Liver (tissue), 8 donors: ENCODE measurements at regions not wholly inside any gene's neighbourhood (a gene's known extent, or its start where the extent isn't known, plus 50 kb on each side); places are given as distances from the start of the nearest gene placed in this dataset.

ENCODE experiments used
- DNase-seq: peaks from one replicate; pipeline ENCODE4 v3.0.0-alpha.2; 2017; ENCODE audit warnings: low spot score
- H3K27ac ChIP-seq, 2 donors: one replicate each; pipeline ENCODE4 v1.7.0; 2013; ENCODE audit warnings: inconsistent platforms in 2 of 2, low read length in 2 of 2, control low read depth in 1 of 2, low read depth in 1 of 2, mild to moderate bottlenecking in 1 of 2
- H3K27me3 ChIP-seq, 4 donors: one replicate each; pipeline versions ENCODE4 v1.6.1 to v1.7.0; 2013; ENCODE audit warnings: low read length in 3 of 4, inconsistent platforms in 1 of 4, mild to moderate bottlenecking in 1 of 4, moderate library complexity in 1 of 4; ENCODE audit not compliant: control insufficient read depth in 4 of 4, insufficient read depth in 4 of 4
- H3K36me3 ChIP-seq, 4 donors: one replicate each; pipeline versions ENCODE4 v1.6.1 to v1.7.0; 2013; ENCODE audit warnings: low read length in 3 of 4, mild to moderate bottlenecking in 3 of 4, low read depth in 1 of 4, moderate library complexity in 1 of 4; ENCODE audit not compliant: control insufficient read depth in 4 of 4, insufficient read depth in 3 of 4
- H3K4me1 ChIP-seq, 4 donors: one replicate each; pipeline versions ENCODE4 v1.6.1 to v1.7.0; 2013; ENCODE audit warnings: low read length in 3 of 4, mild to moderate bottlenecking in 3 of 4, moderate library complexity in 1 of 4; ENCODE audit not compliant: control insufficient read depth in 4 of 4, insufficient read depth in 4 of 4
- H3K4me3 ChIP-seq, 3 donors: one replicate each; pipeline versions ENCODE4 v1.6.1 to v1.7.0; 2013; ENCODE audit warnings: low read length in 3 of 3, control low read depth in 1 of 3, low read depth in 1 of 3, mild to moderate bottlenecking in 1 of 3
- H3K9ac ChIP-seq, 2 donors: one replicate each; pipeline ENCODE4 v1.7.0; 2013; ENCODE audit warnings: low read length in 2 of 2, mild to moderate bottlenecking in 2 of 2, moderate library complexity in 2 of 2, control low read depth in 1 of 2, low read depth in 1 of 2
- H3K9me3 ChIP-seq, 4 donors: one replicate each; pipeline versions ENCODE4 v1.6.1 to v1.7.0; 2013; ENCODE audit warnings: low read length in 3 of 4; ENCODE audit not compliant: control insufficient read depth in 4 of 4
- EGR1 ChIP-seq, 2 donors: IDR thresholded peaks; 2 replicates each; pipeline ENCODE4 v1.6.1; 2016 to 2018; ENCODE audit warnings: antibody characterized with exemption in 2 of 2, low read depth in 2 of 2
- FOXA1 ChIP-seq: IDR thresholded peaks from 2 replicates; pipeline ENCODE4 v1.6.1; 2016; ENCODE audit warnings: antibody characterized with exemption
- FOXA2 ChIP-seq: IDR thresholded peaks from 2 replicates; pipeline ENCODE4 v1.6.1; 2016; ENCODE audit warnings: antibody characterized with exemption
- GABPA ChIP-seq, 2 donors: IDR thresholded peaks in 1 of 2; conservative IDR thresholded peaks in 1 of 2; 2 replicates each; pipeline ENCODE4 v1.6.1; 2016; ENCODE audit warnings: antibody characterized with exemption in 2 of 2, mild to moderate bottlenecking in 1 of 2, moderate library complexity in 1 of 2
- HNF4A ChIP-seq, 2 donors: conservative IDR thresholded peaks; 2 replicates each; pipeline ENCODE4 v1.6.1; 2016; ENCODE audit warnings: antibody characterized with exemption in 2 of 2, mild to moderate bottlenecking in 2 of 2
- HNF4G ChIP-seq: IDR thresholded peaks from 2 replicates; pipeline ENCODE4 v1.6.1; 2016; ENCODE audit warnings: antibody characterized with exemption
- JUND ChIP-seq, 2 donors: IDR thresholded peaks; 2 replicates each; pipeline ENCODE4 v1.6.1; 2016; ENCODE audit warnings: antibody characterized with exemption in 2 of 2
- NR2F2 ChIP-seq: IDR thresholded peaks from 2 replicates; pipeline ENCODE4 v1.6.1; 2016; ENCODE audit warnings: antibody characterized with exemption
- RAD21 ChIP-seq, 2 donors: IDR thresholded peaks; 2 replicates each; pipeline ENCODE4 v1.6.1; 2016; ENCODE audit warnings: antibody characterized with exemption in 2 of 2, mild to moderate bottlenecking in 2 of 2
- RXRA ChIP-seq, 2 donors: IDR thresholded peaks; 2 replicates each; pipeline ENCODE4 v1.6.1; 2017 to 2018; ENCODE audit warnings: antibody characterized with exemption in 2 of 2, mild to moderate bottlenecking in 1 of 2
- SP1 ChIP-seq: IDR thresholded peaks from 2 replicates; pipeline ENCODE4 v1.6.1; 2018; ENCODE audit warnings: antibody characterized with exemption, mild to moderate bottlenecking
- TAF1 ChIP-seq: conservative IDR thresholded peaks from 2 replicates; pipeline ENCODE4 v1.6.1; 2016; ENCODE audit warnings: antibody characterized with exemption, mild to moderate bottlenecking
- YY1 ChIP-seq: IDR thresholded peaks from 2 replicates; pipeline ENCODE4 v1.6.1; 2016; ENCODE audit warnings: antibody characterized with exemption, mild to moderate bottlenecking
- WGBS: extraction: QIAGEN DNeasy Blood & Tissue Kit; methylation state at CpG from one replicate; pipeline ENCODE4 v1.1.7; 2013; 5-methylcytosine and 5-hydroxymethylcytosine counted together
- TF ChIP-seq, protein P1 (sequence below): fragments of 150-350 bp; IDR thresholded peaks from 2 replicates; pipeline ENCODE4 v1.5.1; 2017; ENCODE audit warnings: improper control_type of control experiment, low read depth, low read length; ENCODE audit not compliant: missing input control
- TF ChIP-seq, protein P2 (sequence below): IDR thresholded peaks from 2 replicates; pipeline ENCODE4 v1.6.1; 2016; ENCODE audit warnings: antibody characterized with exemption
- TF ChIP-seq, protein P3 (sequence below): IDR thresholded peaks from 2 replicates; pipeline ENCODE4 v1.6.1; 2016; ENCODE audit warnings: antibody characterized with exemption, mild to moderate bottlenecking
- TF ChIP-seq, protein P4 (sequence below): IDR thresholded peaks from 2 replicates; pipeline ENCODE4 v1.6.1; 2016; ENCODE audit warnings: antibody characterized with exemption
- TF ChIP-seq, protein P5 (sequence below): IDR thresholded peaks from 2 replicates; pipeline ENCODE4 v1.6.1; 2016; ENCODE audit warnings: antibody characterized with exemption
- donor health status: healthy.
- donor health status: healthy.
- donor health status: healthy.
- donor health status: healthy.
- donor health status: healthy.

DNA sequence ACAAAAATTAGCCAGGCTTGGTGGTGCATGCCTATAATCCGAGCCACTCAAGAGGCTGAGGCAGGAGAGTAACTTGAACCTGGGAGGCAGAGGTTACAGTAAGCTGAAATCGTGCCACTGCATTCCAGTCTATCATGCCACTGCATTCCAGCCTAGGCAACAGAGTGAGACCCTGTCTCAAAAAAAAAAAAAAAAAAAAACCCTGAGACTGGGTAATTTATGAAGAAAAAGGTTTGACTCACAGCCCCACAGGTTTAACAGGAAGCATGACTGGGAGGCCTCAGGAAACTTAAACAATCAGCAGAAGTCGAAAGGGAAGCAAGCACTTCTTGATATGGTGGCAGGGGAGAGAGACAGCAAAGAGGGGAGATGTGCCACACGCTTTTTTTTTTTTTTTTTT is 123.2 kb downstream of the GXYLT1 start:
- 70% methylated on average over 4 of the region's 4 CpGs for WGBS
- no peak for DNase-seq
- Histone ChIP-seq H3K36me3 (no peaks in the 10 kb centered on the region), H3K9me3 (no peaks in the 10 kb centered on the region), H3K4me3 (no peak overlapping the region), H3K9ac (no peak overlapping the region), H3K27me3 (no peaks in the 10 kb centered on the region), H3K27ac (no peak overlapping the region), H3K4me1 (peaks cover 0 to 4% (median 2%) of the 10 kb centered on the region in 4 donors)
- TF ChIP-seq EGR1 (IDR thresholded peaks at IDR 0.05; ENCODE audit: low read depth in 2 of 2), result no peak
- no peak for TF ChIP-seq TAF1
- TF ChIP-seq, protein P1, sequence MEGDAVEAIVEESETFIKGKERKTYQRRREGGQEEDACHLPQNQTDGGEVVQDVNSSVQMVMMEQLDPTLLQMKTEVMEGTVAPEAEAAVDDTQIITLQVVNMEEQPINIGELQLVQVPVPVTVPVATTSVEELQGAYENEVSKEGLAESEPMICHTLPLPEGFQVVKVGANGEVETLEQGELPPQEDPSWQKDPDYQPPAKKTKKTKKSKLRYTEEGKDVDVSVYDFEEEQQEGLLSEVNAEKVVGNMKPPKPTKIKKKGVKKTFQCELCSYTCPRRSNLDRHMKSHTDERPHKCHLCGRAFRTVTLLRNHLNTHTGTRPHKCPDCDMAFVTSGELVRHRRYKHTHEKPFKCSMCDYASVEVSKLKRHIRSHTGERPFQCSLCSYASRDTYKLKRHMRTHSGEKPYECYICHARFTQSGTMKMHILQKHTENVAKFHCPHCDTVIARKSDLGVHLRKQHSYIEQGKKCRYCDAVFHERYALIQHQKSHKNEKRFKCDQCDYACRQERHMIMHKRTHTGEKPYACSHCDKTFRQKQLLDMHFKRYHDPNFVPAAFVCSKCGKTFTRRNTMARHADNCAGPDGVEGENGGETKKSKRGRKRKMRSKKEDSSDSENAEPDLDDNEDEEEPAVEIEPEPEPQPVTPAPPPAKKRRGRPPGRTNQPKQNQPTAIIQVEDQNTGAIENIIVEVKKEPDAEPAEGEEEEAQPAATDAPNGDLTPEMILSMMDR, result no peak

DNA sequence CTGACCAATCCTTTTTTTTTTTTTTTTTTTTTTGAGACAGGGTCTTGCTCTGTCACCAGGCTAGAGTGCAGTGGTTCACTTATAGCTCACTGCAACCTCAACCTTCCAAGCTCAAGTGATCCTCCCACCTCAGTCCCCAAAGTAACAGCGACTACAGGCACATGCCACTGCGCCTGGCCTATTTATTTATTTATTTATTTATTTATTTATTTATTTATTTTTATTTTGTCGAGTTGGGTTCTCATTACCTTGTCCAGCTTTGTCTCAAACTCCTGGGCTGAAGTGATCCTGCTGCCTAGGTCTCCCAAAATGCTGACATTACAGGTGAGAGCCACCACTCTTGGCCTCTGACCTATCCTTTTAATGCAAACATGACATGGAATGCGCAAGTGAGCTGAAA is 124.4 kb downstream of the GXYLT1 start:
- no peak overlapping the region for H3K4me3 ChIP-seq
- 96% methylated on average over 4 of the region's 4 CpGs for WGBS
- TF ChIP-seq GABPA (IDR thresholded peaks at IDR 0.05 in 1 of 2, conservative IDR thresholded peaks at IDR 0.05 in 1 of 2) (no peak), SP1 (no peak), JUND (IDR thresholded peaks at IDR 0.05) (no peak), YY1 (no peak), RAD21 (IDR thresholded peaks at IDR 0.05) (no peak), HNF4A (conservative IDR thresholded peaks at IDR 0.05) (no peak), NR2F2 (no peak), TAF1 (no peak), FOXA2 (no peak), EGR1 (IDR thresholded peaks at IDR 0.05; ENCODE audit: low read depth in 2 of 2) (no peak), HNF4G (no peak), FOXA1 (no peak), RXRA (IDR thresholded peaks at IDR 0.05) (no peak)
- TF ChIP-seq, protein P2, sequence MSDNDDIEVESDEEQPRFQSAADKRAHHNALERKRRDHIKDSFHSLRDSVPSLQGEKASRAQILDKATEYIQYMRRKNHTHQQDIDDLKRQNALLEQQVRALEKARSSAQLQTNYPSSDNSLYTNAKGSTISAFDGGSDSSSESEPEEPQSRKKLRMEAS, result no peak
- TF ChIP-seq, protein P3, sequence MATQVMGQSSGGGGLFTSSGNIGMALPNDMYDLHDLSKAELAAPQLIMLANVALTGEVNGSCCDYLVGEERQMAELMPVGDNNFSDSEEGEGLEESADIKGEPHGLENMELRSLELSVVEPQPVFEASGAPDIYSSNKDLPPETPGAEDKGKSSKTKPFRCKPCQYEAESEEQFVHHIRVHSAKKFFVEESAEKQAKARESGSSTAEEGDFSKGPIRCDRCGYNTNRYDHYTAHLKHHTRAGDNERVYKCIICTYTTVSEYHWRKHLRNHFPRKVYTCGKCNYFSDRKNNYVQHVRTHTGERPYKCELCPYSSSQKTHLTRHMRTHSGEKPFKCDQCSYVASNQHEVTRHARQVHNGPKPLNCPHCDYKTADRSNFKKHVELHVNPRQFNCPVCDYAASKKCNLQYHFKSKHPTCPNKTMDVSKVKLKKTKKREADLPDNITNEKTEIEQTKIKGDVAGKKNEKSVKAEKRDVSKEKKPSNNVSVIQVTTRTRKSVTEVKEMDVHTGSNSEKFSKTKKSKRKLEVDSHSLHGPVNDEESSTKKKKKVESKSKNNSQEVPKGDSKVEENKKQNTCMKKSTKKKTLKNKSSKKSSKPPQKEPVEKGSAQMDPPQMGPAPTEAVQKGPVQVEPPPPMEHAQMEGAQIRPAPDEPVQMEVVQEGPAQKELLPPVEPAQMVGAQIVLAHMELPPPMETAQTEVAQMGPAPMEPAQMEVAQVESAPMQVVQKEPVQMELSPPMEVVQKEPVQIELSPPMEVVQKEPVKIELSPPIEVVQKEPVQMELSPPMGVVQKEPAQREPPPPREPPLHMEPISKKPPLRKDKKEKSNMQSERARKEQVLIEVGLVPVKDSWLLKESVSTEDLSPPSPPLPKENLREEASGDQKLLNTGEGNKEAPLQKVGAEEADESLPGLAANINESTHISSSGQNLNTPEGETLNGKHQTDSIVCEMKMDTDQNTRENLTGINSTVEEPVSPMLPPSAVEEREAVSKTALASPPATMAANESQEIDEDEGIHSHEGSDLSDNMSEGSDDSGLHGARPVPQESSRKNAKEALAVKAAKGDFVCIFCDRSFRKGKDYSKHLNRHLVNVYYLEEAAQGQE, result no peak
- TF ChIP-seq, protein P1, result no peak
- TF ChIP-seq, protein P4, sequence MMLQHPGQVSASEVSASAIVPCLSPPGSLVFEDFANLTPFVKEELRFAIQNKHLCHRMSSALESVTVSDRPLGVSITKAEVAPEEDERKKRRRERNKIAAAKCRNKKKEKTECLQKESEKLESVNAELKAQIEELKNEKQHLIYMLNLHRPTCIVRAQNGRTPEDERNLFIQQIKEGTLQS, result no peak
- TF ChIP-seq, protein P5, sequence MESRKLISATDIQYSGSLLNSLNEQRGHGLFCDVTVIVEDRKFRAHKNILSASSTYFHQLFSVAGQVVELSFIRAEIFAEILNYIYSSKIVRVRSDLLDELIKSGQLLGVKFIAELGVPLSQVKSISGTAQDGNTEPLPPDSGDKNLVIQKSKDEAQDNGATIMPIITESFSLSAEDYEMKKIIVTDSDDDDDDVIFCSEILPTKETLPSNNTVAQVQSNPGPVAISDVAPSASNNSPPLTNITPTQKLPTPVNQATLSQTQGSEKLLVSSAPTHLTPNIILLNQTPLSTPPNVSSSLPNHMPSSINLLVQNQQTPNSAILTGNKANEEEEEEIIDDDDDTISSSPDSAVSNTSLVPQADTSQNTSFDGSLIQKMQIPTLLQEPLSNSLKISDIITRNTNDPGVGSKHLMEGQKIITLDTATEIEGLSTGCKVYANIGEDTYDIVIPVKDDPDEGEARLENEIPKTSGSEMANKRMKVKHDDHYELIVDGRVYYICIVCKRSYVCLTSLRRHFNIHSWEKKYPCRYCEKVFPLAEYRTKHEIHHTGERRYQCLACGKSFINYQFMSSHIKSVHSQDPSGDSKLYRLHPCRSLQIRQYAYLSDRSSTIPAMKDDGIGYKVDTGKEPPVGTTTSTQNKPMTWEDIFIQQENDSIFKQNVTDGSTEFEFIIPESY, result no peak
- H3K4me1 ChIP-seq, result peaks cover 0 to 4% (median 2%) of the 10 kb centered on the region in 4 donors
- no peak overlapping the region for H3K27ac ChIP-seq
- H3K9ac ChIP-seq, result no peak overlapping the region
- no peaks in the 10 kb centered on the region for H3K36me3 ChIP-seq
- no peak for DNase-seq
- no peaks in the 10 kb centered on the region for H3K27me3 ChIP-seq
- H3K9me3 ChIP-seq, result no peaks in the 10 kb centered on the region
